OCI-LY1 (cell line): ENCODE measurements at regions not wholly inside any gene's neighbourhood (a gene's known extent, or its start where the extent isn't known, plus 50 kb on each side); places are given as distances from the start of the nearest gene placed in this dataset.

Experiments
- CTCF ChIP-seq: fragments of 200-600 bp; sonication (generic), shearing (Covaris generic); IDR thresholded peaks from 2 replicates; pipeline ENCODE4 v1.5.1; 2017; ENCODE audit warnings: mild to moderate bottlenecking, antibody characterized with exemption, low read length, moderate library complexity, mixed read lengths
- EZH2 ChIP-seq: fragments of 200-600 bp; sonication (generic), shearing (Covaris generic); IDR thresholded peaks from 2 replicates; pipeline ENCODE4 v1.8.0; 2017; ENCODE audit warnings: borderline replicate concordance, mixed run types, mild to moderate bottlenecking, antibody characterized with exemption, low read length, moderate library complexity, mixed read lengths

GRCh38 chr2:147550995-147551731 lies 293.7 kb upstream of the ACVR2A start:
- TF ChIP-seq CTCF (no peak), EZH2 (no peak)
